ENCODE measurements at regions not wholly inside any gene's neighbourhood (a gene's known extent, or its start where the extent isn't known, plus 50 kb on each side); places are given as distances from the start of the nearest gene placed in this dataset.

GRCh38 chr4:181376058-181376457 is 867.1 kb upstream of the TENM3 start:
- TF ChIP-seq CTCF (conservative IDR thresholded peaks at IDR 0.05; ENCODE audit: low read depth, low read length) (no peak), POLR2A (IDR thresholded peaks at IDR 0.05; ENCODE audit: low read depth, low read length) (no peak), CEBPB (IDR thresholded peaks at IDR 0.05; ENCODE audit: low read depth, low read length) (no peak), MXI1 (IDR thresholded peaks at IDR 0.05; ENCODE audit: borderline replicate concordance, low read depth, low read length) (no peak)

Data from IMR-90 (cell line).